Right lobe of liver (tissue), 6 donors: ENCODE measurements at regions not wholly inside any gene's neighbourhood (a gene's known extent, or its start where the extent isn't known, plus 50 kb on each side); places are given as distances from the start of the nearest gene placed in this dataset.

ENCODE experiments used
- ATAC-seq, 4 donors: fragments of 200-7000 bp; cut with Tn5 transposase; one replicate each; pipeline ENCODE4 v1.9.1; 2020; ENCODE audit warnings: mild to moderate bottlenecking in 4 of 4, moderate library complexity in 4 of 4
- DNase-seq, 3 donors: peaks; one replicate each; pipeline ENCODE4 v3.0.0-alpha.2; 2020
- H3K27ac ChIP-seq, 3 donors: fragments of 200-600 bp; one replicate each; pipeline ENCODE4 v1.8.0; 2022
- H3K27me3 ChIP-seq, 2 donors: fragments of 200-600 bp; one replicate each; pipeline ENCODE4 v1.8.0; 2022
- H3K36me3 ChIP-seq, 4 donors: fragments of 200-600 bp; sonication (generic) in 1 of 4; one replicate each; pipeline versions ENCODE4 v1.5.1 to v1.8.0; 2017 to 2022; ENCODE audit warnings: control low read depth in 1 of 4
- H3K4me1 ChIP-seq, 4 donors: fragments of 200-600 bp; sonication (generic) in 1 of 4; one replicate each; pipeline versions ENCODE4 v1.5.1 to v1.8.0; 2017 to 2022; ENCODE audit warnings: control low read depth in 1 of 4
- H3K4me3 ChIP-seq, 3 donors: fragments of 200-600 bp; one replicate each; pipeline ENCODE4 v1.8.0; 2022
- H3K9me3 ChIP-seq, 4 donors: fragments of 200-600 bp; sonication (generic) in 1 of 4; one replicate each; pipeline versions ENCODE4 v1.5.1 to v1.8.0; 2017 to 2022; ENCODE audit warnings: control low read depth in 1 of 4
- CTCF ChIP-seq, 4 donors: fragments of 200-600 bp in 3 of 4; fragments of 450-650 bp in 1 of 4; IDR thresholded peaks; one replicate each; pipeline versions ENCODE4 v1.5.1 to v1.8.0; 2016 to 2022; ENCODE audit warnings: antibody characterized with exemption in 4 of 4, mild to moderate bottlenecking in 2 of 4
- POLR2A ChIP-seq: fragments of 450-650 bp; IDR thresholded peaks from one replicate; pipeline ENCODE4 v1.6.1; 2017; ENCODE audit warnings: antibody characterized with exemption, mild to moderate bottlenecking
- WGBS: methylation state at CpG from one replicate; pipeline ENCODE4 v1.1.6; 2018; ENCODE audit warnings: low coverage, low lambda C conversion rate; ENCODE audit not compliant: insufficient coverage; ENCODE audit errors: missing lambda C conversion rate; 5-methylcytosine and 5-hydroxymethylcytosine counted together
- intact Hi-C, 2 donors: fragments of 100-400 bp; cut with DNase I; formaldehyde crosslinking; loops; one replicate each; pipeline versions ENCODE4 v1.11.2 to v1.14.1; 2022
- microRNA counts: library from miRNA; unstranded; fragments of <30 nt; microRNA quantifications from one replicate; lab custom pipeline; 2016
- microRNA-seq, 2 donors: library from miRNA; unstranded; fragments of <30 nt; microRNA quantifications; one replicate each; pipeline ENCODE4, GENCODE V29; 2019 to 2020
- small RNA-seq, 2 experiments: library from RNA; depleted of rRNA; stranded (forward); fragments of <200 nt; gene quantifications; one replicate each; pipeline ENCODE3, GENCODE V24; 2016
- donor health status: DM: no; HTN: yes; CAD: no.
- donor health status: DM: no; HTN: no; CAD: no.
- donor health status: DM: no; HTN: no; CAD: no.
- donor health status: DM: no; HTN: yes; CAD: no.
- donor health status: DM: no; HTN: yes; CAD: no.

GRCh38 chr5:96014395-96014794 is 52.7 kb upstream of the ELL2 start:
- 100% methylated on average over 1 of the region's 1 CpG for WGBS
- no peaks in the 10 kb centered on the region for H3K4me1 ChIP-seq

GRCh38 chr5:96013254-96013653 is 51.6 kb upstream of the ELL2 start:
- intact Hi-C loops, result no loop called here
- Histone ChIP-seq H3K36me3 (no peaks in the 10 kb centered on the region), H3K27me3 (no peaks in the 10 kb centered on the region), H3K9me3 (no peaks in the 10 kb centered on the region), H3K4me1 (no peaks in the 10 kb centered on the region), H3K27ac (no peak overlapping the region), H3K4me3 (no peak overlapping the region)
- ATAC-seq (no peak), DNase-seq (no peak)
- 100% methylated on average over 1 of the region's 1 CpG for WGBS
- no peak for TF ChIP-seq CTCF (IDR thresholded peaks at IDR 0.05)
- no peak for TF ChIP-seq POLR2A

More at GRCh38 chr5:96014395-96014794, 52.7 kb upstream of the ELL2 start:
- Histone ChIP-seq H3K4me3 (no peak overlapping the region), H3K27me3 (no peaks in the 10 kb centered on the region), H3K9me3 (no peaks in the 10 kb centered on the region), H3K27ac (no peak overlapping the region), H3K36me3 (no peaks in the 10 kb centered on the region)
- TF ChIP-seq POLR2A (no peak), CTCF (IDR thresholded peaks at IDR 0.05) (no peak)
- no peak for ATAC-seq
- no peak for DNase-seq
- intact Hi-C loops, result no loop called here

GRCh38 chr5:96012399-96012798 is 50.7 kb upstream of the ELL2 start:
- Histone ChIP-seq H3K9me3 (no peaks in the 10 kb centered on the region), H3K27ac (no peak overlapping the region), H3K27me3 (no peaks in the 10 kb centered on the region), H3K4me1 (no peaks in the 10 kb centered on the region), H3K4me3 (no peak overlapping the region), H3K36me3 (no peaks in the 10 kb centered on the region)
- no peak for DNase-seq
- TF ChIP-seq POLR2A (no peak), CTCF (IDR thresholded peaks at IDR 0.05) (no peak)
- intact Hi-C loops, result no loop called here
- ATAC-seq, result no peak

MicroRNAs in the stretch of these regions (microRNA counts, 767-probe panel; counts per million panel counts)
- 237 counts per million for microRNA hsa-miR-583 (lab: Ali Mortazavi, UCI)

Small RNA genes lying in the stretch of these regions (microRNA-seq; reads per million reads assigned to microRNA genes)
- 0 reads per million in 2 donors for gene MIR583

Small RNA genes lying in the stretch of these regions (small RNA-seq; reads per million reads assigned to genes)
- gene MIR583, result 0 reads per million in 2 experiments
- gene RNU6-524P, result 0 reads per million in 2 experiments
